ENCODE measurements at regions not wholly inside any gene's neighbourhood (a gene's known extent, or its start where the extent isn't known, plus 50 kb on each side); places are given as distances from the start of the nearest gene placed in this dataset.

GRCh38 chr11:36929401-36929800 is 331.4 kb upstream of the RAG2 start:
- no peak for DNase-seq

- DNase-seq = no peak
Measured at GRCh38 chr11:36928621-36929020, 330.6 kb upstream of the RAG2 start.

GRCh38 chr11:36899800-36900199 is 301.8 kb upstream of the RAG2 start:
- DNase-seq = no peak

DNA sequence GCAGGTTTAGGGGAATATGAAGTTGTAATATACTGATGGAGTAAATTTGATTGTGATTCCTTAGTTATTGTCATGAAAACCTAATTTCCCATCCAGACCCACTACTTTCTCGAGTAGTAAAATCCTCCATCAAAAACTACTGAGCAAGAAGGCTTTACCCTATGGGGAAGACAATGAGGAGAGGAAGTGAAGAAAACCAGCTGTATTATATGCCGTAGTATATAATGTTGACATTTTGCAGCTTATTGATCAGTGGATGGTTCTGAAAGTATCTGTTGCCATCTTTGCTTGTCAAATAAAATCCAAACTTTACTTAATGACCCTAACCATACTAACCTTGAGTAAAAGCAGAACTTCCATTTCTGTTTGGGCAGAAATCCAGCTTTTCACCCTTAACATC is 292.8 kb upstream of the RAG2 start:
- DNase-seq = no peak

DNA sequence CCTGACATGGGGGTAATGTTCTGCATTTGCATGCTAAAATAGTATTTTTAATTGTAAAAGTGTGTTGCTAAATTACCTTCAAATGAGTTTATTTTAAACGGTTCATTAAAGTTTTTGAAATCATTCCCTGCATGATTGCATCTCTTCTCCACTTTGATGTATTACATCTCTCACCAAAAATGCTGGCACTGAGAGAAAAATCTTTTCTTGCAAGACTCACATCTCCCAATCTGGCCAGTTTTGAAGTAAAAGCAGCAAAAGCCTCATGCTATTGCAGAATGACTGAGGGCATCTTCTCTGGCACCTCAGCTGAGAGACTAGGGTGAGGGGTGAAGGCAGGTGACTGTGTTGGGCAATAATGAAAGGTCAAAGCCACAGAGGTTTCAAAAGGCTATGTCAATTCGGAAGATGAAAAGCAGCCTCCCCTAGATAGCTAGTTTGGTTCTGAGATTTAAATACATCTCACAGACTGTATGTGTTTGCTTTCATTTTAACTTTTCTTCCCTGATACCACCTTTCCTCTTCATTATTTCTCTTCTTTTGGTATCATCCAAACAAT is 292.2 kb upstream of the RAG2 start:
- DNase-seq = no peak

GRCh38 chr11:36885154-36885553 is 287.1 kb upstream of the RAG2 start:
- DNase-seq = no peak

DNA sequence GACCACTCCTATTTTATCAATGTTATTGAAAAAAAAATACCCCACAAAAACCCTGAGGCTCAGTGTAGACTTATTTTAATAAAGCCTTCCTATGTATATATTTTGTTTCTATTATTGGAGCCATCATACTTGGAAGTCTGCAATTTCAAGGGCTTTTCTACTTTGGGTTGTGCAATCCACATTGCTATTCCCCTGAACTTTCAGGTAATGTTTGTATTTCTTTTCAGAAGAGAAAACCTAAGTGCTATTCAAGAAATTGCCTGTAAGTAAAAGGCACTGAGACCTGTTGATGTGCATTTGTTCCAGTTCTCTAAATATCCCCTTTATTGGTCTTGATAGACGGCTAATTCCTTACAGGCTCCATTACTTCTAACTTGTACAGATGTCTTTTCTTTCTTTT is 280.7 kb upstream of the RAG2 start:
- DNase-seq = no peak

DNA sequence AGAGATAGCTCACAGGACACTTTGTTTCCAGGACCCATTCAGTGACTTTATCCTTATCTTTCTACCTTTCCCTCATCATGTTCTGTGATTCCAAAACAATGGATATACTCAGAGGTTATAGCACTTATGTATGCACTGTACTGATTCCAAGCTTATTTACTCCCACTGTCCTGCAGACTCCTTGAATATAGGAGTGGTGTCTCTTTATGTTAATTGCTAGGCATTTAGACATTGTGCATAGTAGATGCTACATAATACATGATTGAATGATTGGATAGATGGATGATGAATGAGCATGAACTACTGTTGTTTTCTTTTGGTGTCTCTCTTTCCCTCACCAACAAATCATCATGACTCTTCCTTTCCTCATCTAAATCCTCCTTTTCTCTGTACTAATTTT is 279.1 kb upstream of the RAG2 start:
- no peak for DNase-seq

GRCh38 chr11:36876266-36876665 is 278.2 kb upstream of the RAG2 start:
- DNase-seq = no peak

DNA sequence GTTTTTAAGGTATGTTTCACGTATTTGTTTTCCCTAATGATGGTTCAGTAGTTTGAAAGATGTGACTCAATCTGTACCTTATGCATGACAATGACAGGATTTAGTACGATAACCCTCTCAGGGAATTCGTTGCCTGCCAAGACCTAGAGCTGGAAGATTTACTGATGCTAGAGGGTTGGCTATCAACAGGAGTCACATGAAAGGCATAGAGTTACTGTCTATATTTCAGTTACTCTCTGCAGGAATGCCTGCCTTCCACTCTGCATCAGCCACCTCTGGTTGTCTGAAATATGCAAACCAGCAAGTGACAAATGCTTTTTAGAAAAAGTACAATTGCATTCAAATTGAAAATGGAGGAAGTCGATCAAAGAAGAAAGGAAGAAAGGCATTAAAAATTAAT is 276.3 kb upstream of the RAG2 start:
- DNase-seq = no peak

DNA sequence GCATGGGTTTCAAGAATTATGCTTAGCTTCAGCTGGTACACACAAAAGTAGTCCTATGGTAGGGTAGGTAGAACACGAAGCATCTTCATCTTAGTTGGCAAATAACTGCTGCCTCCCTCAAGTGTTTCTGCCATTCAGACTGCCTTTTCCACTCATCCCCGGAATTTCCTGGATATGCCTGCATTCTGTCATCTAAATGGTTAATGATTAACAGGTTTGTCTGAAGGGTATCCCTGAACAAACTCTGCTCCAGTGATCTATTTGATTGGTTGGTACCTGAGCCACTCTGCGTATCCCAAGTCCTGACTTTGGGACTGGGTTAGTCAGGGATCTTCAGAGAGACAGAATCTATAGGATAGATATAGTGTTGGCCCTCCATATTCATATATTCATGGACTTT is 272.3 kb upstream of the RAG2 start:
- no peak for DNase-seq

DNA sequence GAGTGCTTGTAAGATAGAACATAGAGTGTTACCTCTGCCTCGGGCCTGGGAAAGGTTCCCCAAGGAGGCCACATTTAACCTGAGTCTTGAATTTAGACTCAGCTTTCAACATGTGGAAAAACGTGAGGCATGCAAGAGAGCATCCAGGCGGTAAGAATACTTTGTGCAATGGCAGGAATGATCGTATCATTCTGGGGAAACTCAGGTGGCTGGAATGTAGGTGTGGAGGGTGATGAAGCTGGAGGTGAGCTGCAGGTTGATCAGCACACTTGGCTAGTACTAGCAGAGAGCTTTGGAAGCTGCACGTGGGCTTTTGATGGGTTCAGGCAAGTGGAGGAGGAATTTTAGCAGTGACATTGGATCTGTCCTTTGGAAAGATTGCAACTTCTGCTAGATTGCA is 270.3 kb upstream of the RAG2 start:
- DNase-seq = no peak

GRCh38 chr11:36865846-36866245 is 267.8 kb upstream of the RAG2 start:
- no peak for DNase-seq

- DNase-seq = no peak
Measured at GRCh38 chr11:36854875-36855274, 256.8 kb upstream of the RAG2 start.

GRCh38 chr11:36848660-36849059 is 250.6 kb upstream of the RAG2 start:
- no peak for DNase-seq

DNA sequence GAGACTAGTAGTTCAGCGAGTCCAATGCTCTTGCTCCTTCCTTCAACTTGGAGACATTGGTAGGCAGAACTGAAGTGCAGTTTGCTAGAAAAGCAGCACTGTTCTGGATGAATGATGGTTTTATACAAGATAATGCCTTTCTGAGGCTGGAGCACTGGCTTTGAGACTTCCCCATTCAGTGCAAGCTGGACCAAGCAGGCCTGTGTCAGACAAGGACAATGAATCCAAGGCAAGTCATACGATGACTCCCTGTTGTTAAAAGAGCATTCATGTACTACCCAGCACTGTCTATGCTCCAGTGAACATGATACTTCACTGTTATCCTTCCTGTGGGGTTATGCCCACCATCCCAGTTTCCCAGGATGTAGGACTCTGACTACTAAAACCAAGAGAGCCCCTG is 242.3 kb upstream of the RAG2 start:
- no peak for DNase-seq

GRCh38 chr11:36837831-36838437 is 239.9 kb upstream of the RAG2 start:
- DNase-seq = no peak

GRCh38 chr11:36825251-36825650 is 227.2 kb upstream of the RAG2 start:
- DNase-seq = no peak

DNA sequence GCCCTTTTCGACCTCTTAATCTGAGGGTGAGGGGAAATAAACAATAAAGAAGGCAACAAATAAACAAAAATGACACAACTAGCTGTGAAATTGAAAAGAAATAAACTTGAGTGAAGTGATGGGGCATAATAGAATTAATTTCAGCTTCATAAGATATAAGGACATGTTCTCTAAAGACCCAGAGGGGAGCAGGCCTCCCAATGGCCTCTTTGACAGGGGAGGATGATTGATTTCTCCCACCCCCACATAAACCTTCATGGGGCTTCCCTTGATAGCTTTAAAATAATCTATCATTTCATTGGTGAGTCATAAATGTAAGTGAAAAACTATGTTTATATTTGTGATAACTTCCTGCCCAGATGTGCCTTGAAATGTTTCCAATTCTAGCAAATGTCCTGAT is 226.3 kb upstream of the RAG2 start:
- no peak for DNase-seq

DNA sequence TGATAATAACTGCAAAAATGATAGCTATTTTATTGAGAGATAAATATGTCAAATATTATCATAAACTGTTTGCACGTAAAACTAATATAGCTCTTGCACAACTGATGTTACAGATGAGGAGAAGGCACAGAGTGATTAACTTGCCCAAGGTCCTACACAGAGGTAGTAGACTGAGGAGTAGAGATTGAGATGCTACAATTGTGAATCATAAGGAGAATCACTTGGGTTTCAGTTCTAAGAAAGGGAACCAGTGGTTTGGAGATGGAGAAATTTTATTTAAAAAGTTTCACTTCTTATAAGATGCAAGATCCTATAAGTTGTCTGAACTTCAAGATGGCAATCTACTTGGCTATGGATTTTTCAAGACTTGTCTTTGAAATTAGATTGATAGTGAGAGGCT is 224.8 kb upstream of the RAG2 start:
- no peak for DNase-seq

- no peak for DNase-seq
Measured at GRCh38 chr11:36818410-36818809, 220.4 kb upstream of the RAG2 start.

- no peak for DNase-seq
Measured at GRCh38 chr11:36817336-36817965, 219.4 kb upstream of the RAG2 start.

GRCh38 chr11:36809303-36809702 is 211.3 kb upstream of the RAG2 start:
- no peak for DNase-seq

DNA sequence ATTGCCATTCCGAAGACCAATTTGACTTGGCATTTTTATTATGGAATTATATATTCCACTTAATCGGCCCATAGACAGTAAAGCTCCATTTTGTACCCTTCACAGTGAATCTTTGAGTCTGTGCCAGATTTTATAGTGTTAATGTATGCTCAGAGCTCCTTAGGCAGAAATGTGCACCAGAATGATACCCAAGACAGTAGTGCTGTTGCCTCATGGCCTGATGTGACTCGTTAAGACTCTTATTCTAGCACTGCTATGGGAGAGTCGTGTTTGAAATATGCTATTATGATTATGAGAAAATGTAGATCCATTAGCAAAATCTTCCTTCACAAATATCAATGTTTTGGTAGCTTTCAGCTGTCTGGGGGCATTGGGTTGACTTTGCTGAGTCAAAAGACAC is 209.8 kb upstream of the RAG2 start:
- no peak for DNase-seq

DNA sequence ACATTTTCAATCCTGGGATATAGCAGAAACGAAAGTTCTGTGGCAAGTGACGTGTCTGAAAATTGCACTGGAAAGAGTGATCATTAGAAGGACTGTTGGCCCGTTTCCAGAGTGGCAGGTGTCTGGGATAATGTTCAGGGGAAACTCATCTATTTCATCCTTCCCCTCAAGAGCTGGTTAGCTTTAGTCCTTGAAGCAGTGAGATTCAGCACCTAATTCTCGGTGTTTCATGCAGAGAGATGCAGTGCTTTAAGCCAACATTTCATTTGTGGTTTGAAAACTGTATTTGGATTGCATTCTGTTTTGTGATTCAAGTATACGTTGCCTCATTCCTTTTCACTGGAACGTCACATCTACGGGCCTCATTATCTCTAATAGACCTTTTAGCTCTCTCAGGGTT is 205.0 kb upstream of the RAG2 start:
- DNase-seq = no peak
